MM.1S (cell line): ENCODE measurements at regions not wholly inside any gene's neighbourhood (a gene's known extent, or its start where the extent isn't known, plus 50 kb on each side); places are given as distances from the start of the nearest gene placed in this dataset.

Experiments
- EZH2phosphoT487 ChIP-seq: fragments of 300-600 bp; sonication (generic); IDR thresholded peaks from 2 replicates; pipeline ENCODE4 v1.6.1; 2018; ENCODE audit warnings: antibody characterized with exemption, low read length
- TF ChIP-seq, protein P1 (sequence below): fragments of 300-600 bp; sonication (generic); IDR thresholded peaks from 2 replicates; pipeline ENCODE4 v1.5.1; 2016; ENCODE audit warnings: antibody characterized with exemption, low read length, mixed read lengths

GRCh38 chr17:54307351-54307750 is 484.6 kb downstream of the KIF2B start:
- TF ChIP-seq, protein P1, sequence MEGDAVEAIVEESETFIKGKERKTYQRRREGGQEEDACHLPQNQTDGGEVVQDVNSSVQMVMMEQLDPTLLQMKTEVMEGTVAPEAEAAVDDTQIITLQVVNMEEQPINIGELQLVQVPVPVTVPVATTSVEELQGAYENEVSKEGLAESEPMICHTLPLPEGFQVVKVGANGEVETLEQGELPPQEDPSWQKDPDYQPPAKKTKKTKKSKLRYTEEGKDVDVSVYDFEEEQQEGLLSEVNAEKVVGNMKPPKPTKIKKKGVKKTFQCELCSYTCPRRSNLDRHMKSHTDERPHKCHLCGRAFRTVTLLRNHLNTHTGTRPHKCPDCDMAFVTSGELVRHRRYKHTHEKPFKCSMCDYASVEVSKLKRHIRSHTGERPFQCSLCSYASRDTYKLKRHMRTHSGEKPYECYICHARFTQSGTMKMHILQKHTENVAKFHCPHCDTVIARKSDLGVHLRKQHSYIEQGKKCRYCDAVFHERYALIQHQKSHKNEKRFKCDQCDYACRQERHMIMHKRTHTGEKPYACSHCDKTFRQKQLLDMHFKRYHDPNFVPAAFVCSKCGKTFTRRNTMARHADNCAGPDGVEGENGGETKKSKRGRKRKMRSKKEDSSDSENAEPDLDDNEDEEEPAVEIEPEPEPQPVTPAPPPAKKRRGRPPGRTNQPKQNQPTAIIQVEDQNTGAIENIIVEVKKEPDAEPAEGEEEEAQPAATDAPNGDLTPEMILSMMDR: no peak
- TF ChIP-seq EZH2phosphoT487: no peak
